HK-2 (cell line): ENCODE measurements at regions not wholly inside any gene's neighbourhood (a gene's known extent, or its start where the extent isn't known, plus 50 kb on each side); places are given as distances from the start of the nearest gene placed in this dataset.

Source experiments
- DNase-seq: peaks from one replicate; pipeline ENCODE4 v3.0.0-alpha.2; 2018; ENCODE audit not compliant: unreplicated experiment

- DNase-seq = no peak
These were observed 51.9 kb upstream of the GNAT3 start for GRCh38 chr7:80563561-80564327.

- DNase-seq = no peak
These were observed 53.7 kb upstream of the GNAT3 start for GRCh38 chr7:80565554-80565953.

- DNase-seq = no peak
These were observed 56.8 kb upstream of the CD36 start for GRCh38 chr7:80581486-80582260.

- DNase-seq = no peak
These were observed 54.5 kb upstream of the CD36 start for GRCh38 chr7:80583901-80584300.

GRCh38 chr7:80584778-80585177 lies 53.7 kb upstream of the CD36 start:
- peak; percentile 9 for DNase-seq

GRCh38 chr7:80587538-80587937 lies 50.9 kb upstream of the CD36 start:
- DNase-seq = no peak

- DNase-seq = no peak
These were observed 49.9 kb upstream of the CD36 start for GRCh38 chr7:80588591-80588990.
